ENCODE measurements at regions not wholly inside any gene's neighbourhood (a gene's known extent, or its start where the extent isn't known, plus 50 kb on each side); places are given as distances from the start of the nearest gene placed in this dataset.
"Not testable (repeated sequence)": the region's sequence is repeated elsewhere in the genome, so short reads cannot be mapped to it uniquely, and the experiment has no call there.

DNA sequence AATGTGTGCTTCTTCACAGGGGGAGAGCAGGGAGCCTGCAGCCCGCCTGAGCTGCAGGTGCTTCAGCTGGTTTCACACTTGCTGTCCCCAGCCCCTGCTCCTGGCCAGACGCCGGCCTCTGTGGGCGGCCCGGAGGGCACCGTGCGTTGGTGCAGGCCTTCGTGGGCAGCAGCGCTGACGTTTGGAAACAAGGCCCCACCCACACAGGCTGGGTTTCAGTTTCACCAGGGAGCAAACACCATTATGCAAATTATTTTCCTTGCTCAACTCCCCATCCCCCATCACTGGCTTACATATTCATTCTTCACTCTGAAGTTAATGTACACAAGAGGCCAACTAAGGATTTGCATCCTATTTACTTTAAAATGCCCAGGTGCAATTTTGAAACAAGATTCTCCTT is 343.2 kb downstream of the BCL2L11 start:
- TF ChIP-seq POLR2A, EP300, POLR2AphosphoS5 (IDR thresholded peaks at IDR 0.05): not testable (repeated sequence)
- TF ChIP-seq, protein P1, sequence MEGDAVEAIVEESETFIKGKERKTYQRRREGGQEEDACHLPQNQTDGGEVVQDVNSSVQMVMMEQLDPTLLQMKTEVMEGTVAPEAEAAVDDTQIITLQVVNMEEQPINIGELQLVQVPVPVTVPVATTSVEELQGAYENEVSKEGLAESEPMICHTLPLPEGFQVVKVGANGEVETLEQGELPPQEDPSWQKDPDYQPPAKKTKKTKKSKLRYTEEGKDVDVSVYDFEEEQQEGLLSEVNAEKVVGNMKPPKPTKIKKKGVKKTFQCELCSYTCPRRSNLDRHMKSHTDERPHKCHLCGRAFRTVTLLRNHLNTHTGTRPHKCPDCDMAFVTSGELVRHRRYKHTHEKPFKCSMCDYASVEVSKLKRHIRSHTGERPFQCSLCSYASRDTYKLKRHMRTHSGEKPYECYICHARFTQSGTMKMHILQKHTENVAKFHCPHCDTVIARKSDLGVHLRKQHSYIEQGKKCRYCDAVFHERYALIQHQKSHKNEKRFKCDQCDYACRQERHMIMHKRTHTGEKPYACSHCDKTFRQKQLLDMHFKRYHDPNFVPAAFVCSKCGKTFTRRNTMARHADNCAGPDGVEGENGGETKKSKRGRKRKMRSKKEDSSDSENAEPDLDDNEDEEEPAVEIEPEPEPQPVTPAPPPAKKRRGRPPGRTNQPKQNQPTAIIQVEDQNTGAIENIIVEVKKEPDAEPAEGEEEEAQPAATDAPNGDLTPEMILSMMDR (IDR thresholded peaks at IDR 0.05): not testable (repeated sequence)

All from sigmoid colon (tissue), 4 donors.